ENCODE measurements at regions not wholly inside any gene's neighbourhood (a gene's known extent, or its start where the extent isn't known, plus 50 kb on each side); places are given as distances from the start of the nearest gene placed in this dataset.
"Not testable (repeated sequence)": the region's sequence is repeated elsewhere in the genome, so short reads cannot be mapped to it uniquely, and the experiment has no call there.

DNA sequence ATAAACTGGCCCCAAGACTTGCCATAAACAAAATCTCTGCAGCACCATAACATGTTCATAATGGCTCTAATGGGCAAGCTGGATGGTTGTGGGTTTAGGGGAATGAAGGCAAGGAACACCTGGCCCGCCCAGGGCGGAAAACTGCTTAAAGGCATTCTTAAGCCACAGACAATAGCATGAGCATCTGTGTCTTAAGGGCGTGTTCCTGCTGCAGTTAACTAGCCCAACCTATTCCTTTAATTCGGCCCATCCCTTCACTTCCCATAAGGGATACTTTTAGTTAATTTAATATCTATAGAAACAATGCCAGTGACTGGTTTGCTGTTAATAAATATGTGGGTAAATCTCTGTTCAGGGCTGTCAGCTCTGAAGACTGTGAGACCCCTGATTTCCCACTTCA, 97.7 kb downstream of the NDUFA12 start:
- TF ChIP-seq, protein P1, sequence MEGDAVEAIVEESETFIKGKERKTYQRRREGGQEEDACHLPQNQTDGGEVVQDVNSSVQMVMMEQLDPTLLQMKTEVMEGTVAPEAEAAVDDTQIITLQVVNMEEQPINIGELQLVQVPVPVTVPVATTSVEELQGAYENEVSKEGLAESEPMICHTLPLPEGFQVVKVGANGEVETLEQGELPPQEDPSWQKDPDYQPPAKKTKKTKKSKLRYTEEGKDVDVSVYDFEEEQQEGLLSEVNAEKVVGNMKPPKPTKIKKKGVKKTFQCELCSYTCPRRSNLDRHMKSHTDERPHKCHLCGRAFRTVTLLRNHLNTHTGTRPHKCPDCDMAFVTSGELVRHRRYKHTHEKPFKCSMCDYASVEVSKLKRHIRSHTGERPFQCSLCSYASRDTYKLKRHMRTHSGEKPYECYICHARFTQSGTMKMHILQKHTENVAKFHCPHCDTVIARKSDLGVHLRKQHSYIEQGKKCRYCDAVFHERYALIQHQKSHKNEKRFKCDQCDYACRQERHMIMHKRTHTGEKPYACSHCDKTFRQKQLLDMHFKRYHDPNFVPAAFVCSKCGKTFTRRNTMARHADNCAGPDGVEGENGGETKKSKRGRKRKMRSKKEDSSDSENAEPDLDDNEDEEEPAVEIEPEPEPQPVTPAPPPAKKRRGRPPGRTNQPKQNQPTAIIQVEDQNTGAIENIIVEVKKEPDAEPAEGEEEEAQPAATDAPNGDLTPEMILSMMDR (IDR thresholded peaks at IDR 0.05) = not testable (repeated sequence)
- not testable (repeated sequence) for TF ChIP-seq POLR2A (IDR thresholded peaks at IDR 0.05)

All from testis (tissue), 2 donors.